ENCODE measurements at regions not wholly inside any gene's neighbourhood (a gene's known extent, or its start where the extent isn't known, plus 50 kb on each side); places are given as distances from the start of the nearest gene placed in this dataset.

DNA sequence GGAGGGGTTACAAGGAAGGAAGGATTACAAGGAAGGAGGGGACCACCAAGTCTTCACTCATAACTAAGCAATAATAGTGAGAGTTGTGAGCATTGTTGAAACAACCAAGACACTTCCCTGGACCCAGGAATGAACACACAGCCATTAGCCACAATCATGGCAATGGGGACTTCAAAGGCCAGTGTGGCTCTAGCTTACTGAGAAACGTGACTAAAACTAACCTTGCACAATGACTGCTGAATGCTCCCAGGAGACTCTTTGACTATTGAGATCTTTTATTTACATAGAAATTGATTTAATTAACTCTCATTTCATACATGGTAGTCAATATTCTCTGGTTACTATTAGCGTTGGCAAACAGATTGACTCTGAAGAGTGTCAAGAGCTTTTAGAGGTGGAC is 263.0 kb upstream of the SOX5 start:
- TF ChIP-seq TAF1 (CRISPR knock-in tag; IDR thresholded peaks at IDR 0.05), result no peak
- TF ChIP-seq, protein P1, sequence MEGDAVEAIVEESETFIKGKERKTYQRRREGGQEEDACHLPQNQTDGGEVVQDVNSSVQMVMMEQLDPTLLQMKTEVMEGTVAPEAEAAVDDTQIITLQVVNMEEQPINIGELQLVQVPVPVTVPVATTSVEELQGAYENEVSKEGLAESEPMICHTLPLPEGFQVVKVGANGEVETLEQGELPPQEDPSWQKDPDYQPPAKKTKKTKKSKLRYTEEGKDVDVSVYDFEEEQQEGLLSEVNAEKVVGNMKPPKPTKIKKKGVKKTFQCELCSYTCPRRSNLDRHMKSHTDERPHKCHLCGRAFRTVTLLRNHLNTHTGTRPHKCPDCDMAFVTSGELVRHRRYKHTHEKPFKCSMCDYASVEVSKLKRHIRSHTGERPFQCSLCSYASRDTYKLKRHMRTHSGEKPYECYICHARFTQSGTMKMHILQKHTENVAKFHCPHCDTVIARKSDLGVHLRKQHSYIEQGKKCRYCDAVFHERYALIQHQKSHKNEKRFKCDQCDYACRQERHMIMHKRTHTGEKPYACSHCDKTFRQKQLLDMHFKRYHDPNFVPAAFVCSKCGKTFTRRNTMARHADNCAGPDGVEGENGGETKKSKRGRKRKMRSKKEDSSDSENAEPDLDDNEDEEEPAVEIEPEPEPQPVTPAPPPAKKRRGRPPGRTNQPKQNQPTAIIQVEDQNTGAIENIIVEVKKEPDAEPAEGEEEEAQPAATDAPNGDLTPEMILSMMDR (CRISPR knock-in tag; IDR thresholded peaks at IDR 0.05), result no peak
- no peak for TF ChIP-seq PCBP1 (IDR thresholded peaks at IDR 0.05; ENCODE audit: borderline replicate concordance, low read depth, low read length)
- TF ChIP-seq ZFX (CRISPR knock-in tag; IDR thresholded peaks at IDR 0.05; ENCODE audit: low read depth), result no peak
- TF ChIP-seq, protein P2, sequence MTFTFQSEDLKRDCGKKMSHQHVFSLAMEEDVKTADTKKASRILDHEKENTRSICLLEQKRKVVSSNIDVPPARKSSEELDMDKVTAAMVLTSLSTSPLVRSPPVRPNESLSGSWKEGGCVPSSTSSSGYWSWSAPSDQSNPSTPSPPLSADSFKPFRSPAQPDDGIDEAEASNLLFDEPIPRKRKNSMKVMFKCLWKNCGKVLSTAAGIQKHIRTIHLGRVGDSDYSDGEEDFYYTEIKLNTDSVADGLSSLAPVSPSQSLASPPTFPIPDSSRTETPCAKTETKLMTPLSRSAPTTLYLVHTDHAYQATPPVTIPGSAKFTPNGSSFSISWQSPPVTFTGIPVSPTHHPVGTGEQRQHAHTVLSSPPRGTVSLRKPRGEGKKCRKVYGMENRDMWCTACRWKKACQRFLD (CRISPR knock-in tag; IDR thresholded peaks at IDR 0.05; ENCODE audit: borderline replicate concordance), result no peak
- TF ChIP-seq SMARCE1 (IDR thresholded peaks at IDR 0.05; ENCODE audit: borderline replicate concordance), result no peak
- TF ChIP-seq MXI1 (IDR thresholded peaks at IDR 0.05; ENCODE audit: borderline replicate concordance, low read depth, low read length), result no peak
- TF ChIP-seq BRCA1 (CRISPR knock-in tag; IDR thresholded peaks at IDR 0.05), result no peak

All from HepG2 (cell line).